Heart left ventricle (tissue), 16 donors: ENCODE measurements at regions not wholly inside any gene's neighbourhood (a gene's known extent, or its start where the extent isn't known, plus 50 kb on each side); places are given as distances from the start of the nearest gene placed in this dataset.
A peak's percentile ranks its signal among the peaks of the same experiment; 100 is the strongest.

Experiments used
- ATAC-seq, 4 donors: fragments of 200-7000 bp; cut with Tn5 transposase; one replicate each; pipeline ENCODE4 v1.9.1; 2020 to 2022; ENCODE audit warnings: moderate library complexity in 4 of 4, mild to moderate bottlenecking in 3 of 4, moderate number of reproducible peaks in 1 of 4
- DNase-seq, 5 donors: peaks; one replicate each; pipeline ENCODE4 v3.0.0-alpha.2; 2020
- H3K27ac ChIP-seq, 12 donors: fragments of 200-600 bp; sonication (generic) in 4 of 12; one replicate each; pipeline versions ENCODE4 v1.5.0 to v1.8.0; 2016 to 2022; ENCODE audit warnings: mild to moderate bottlenecking in 2 of 12
- H3K27me3 ChIP-seq, 9 donors: fragments of 200-600 bp; sonication (generic) in 2 of 9; one replicate each; pipeline versions ENCODE4 v1.5.1 to v1.8.0; 2016 to 2022; ENCODE audit warnings: mild to moderate bottlenecking in 3 of 9
- H3K36me3 ChIP-seq, 9 donors: fragments of 200-600 bp; sonication (generic) in 2 of 9; one replicate each; pipeline versions ENCODE4 v1.5.0 to v1.8.0; 2018 to 2022; ENCODE audit warnings: mild to moderate bottlenecking in 2 of 9
- H3K4me1 ChIP-seq, 12 donors: fragments of 200-600 bp; sonication (generic) in 4 of 12; one replicate each; pipeline versions ENCODE4 v1.5.0 to v1.8.0; 2016 to 2022; ENCODE audit warnings: mild to moderate bottlenecking in 3 of 12
- H3K4me3 ChIP-seq, 12 donors: fragments of 200-600 bp; sonication (generic) in 4 of 12; one replicate each; pipeline versions ENCODE4 v1.5.0 to v1.8.0; 2017 to 2022; ENCODE audit warnings: mild to moderate bottlenecking in 9 of 12, moderate library complexity in 4 of 12
- H3K9me3 ChIP-seq, 12 donors: fragments of 200-600 bp; sonication (generic) in 4 of 12; one replicate each; pipeline versions ENCODE4 v1.5.0 to v1.8.0; 2016 to 2022; ENCODE audit warnings: mild to moderate bottlenecking in 1 of 12
- POLR2A ChIP-seq, 2 donors: fragments of 450-650 bp; IDR thresholded peaks; one replicate each; pipeline ENCODE4 v1.6.1; 2017; ENCODE audit warnings: antibody characterized with exemption in 2 of 2, mild to moderate bottlenecking in 2 of 2, moderate library complexity in 2 of 2
- WGBS, 4 donors: extraction: QIAGEN DNeasy Blood & Tissue Kit in 2 of 4; methylation state at CpG; one replicate each; pipeline versions ENCODE4 v1.1.5 to v1.1.7; 2013 to 2018; 5-methylcytosine and 5-hydroxymethylcytosine counted together
- intact Hi-C, 10 donors: fragments of 100-400 bp; cut with DNase I; formaldehyde crosslinking; loops; one replicate each; pipeline versions ENCODE4 v1.11.1 to v1.14.2; 2022
- TF ChIP-seq, protein P1 (sequence below), 12 donors: fragments of 200-600 bp; sonication (generic) in 4 of 12; IDR thresholded peaks; one replicate each; pipeline versions ENCODE4 v1.5.0 to v1.8.0; 2018 to 2022; ENCODE audit warnings: antibody characterized with exemption in 12 of 12, mild to moderate bottlenecking in 5 of 12
- donor health status: ischemic (EF 13 %, LVEDD 7.1; RV severe dilation, severe dysfunction).
- donor health status: healthy with polysubstance abuse.
- donor health status: DM: no; HTN: yes; CAD: no.
- donor health status: DM: no; HTN: no; CAD: no.
- donor health status: ischemic (EF 25% LVEDD 6.9; RV normal size, moderate dysfunction).
- donor health status: ischemic (EF 25% LVEDD 5.7; RV mildly dilated, moderate dysfunction).
- donor health status: healthy.
- donor health status: DM: yes; HTN: yes; CAD: no.
- donor health status: ischemic (EF 35%, LVEDD 5.7; RV mildly dilated, moderate dysfunction).
- donor health status: nonischemic (EF 11% LVEDD 7.7; RV severe dilation, severe dysfunction).
- donor health status: DM: yes; HTN: yes; CAD: no.
- donor health status: PGD.
- donor health status: ischemic (EF 29% LVEDD 5.4; RV normal size, mild dysfunction).
- donor health status: nonischemic (EF 23%, LVEDD 6.1; RV moderate dilation, normal function).

DNA sequence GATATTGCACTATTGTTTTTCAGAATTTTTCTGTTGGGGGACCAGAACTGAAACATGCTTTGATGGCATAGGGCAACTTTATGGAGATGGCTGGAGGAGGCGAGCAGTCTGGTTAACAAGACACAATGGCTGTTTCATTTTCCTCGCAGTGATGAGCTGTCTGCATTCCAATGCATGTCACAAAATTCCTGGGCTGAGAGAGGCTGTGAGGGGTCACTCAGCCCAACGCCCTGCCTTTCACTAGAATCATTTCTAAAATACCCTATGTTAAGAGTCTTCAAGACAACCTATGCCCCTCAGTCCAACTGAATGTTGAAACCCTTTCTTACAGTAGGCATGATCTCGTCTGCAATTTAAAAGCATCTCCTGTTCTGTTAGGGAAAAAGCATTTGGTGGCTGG, 1090.0 kb downstream of the BCL11A start:
- Histone ChIP-seq H3K4me1 (no peaks in the 10 kb centered on the region), H3K4me3 (no peak overlapping the region), H3K9me3 (peaks cover 0 to 4% (median 0%) of the 10 kb centered on the region in 12 donors), H3K27ac (no peak overlapping the region), H3K27me3 (no peaks in the 10 kb centered on the region), H3K36me3 (no peaks in the 10 kb centered on the region)
- intact Hi-C loops = no loop called here
- DNase-seq (no peak), ATAC-seq (no peak)
- 48 to 58% (median 55%) methylated on average over 4 of the region's 4 CpGs for WGBS, 4 donors
- TF ChIP-seq POLR2A (IDR thresholded peaks at IDR 0.05) = no peak
- TF ChIP-seq, protein P1, sequence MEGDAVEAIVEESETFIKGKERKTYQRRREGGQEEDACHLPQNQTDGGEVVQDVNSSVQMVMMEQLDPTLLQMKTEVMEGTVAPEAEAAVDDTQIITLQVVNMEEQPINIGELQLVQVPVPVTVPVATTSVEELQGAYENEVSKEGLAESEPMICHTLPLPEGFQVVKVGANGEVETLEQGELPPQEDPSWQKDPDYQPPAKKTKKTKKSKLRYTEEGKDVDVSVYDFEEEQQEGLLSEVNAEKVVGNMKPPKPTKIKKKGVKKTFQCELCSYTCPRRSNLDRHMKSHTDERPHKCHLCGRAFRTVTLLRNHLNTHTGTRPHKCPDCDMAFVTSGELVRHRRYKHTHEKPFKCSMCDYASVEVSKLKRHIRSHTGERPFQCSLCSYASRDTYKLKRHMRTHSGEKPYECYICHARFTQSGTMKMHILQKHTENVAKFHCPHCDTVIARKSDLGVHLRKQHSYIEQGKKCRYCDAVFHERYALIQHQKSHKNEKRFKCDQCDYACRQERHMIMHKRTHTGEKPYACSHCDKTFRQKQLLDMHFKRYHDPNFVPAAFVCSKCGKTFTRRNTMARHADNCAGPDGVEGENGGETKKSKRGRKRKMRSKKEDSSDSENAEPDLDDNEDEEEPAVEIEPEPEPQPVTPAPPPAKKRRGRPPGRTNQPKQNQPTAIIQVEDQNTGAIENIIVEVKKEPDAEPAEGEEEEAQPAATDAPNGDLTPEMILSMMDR (IDR thresholded peaks at IDR 0.05) = no peak

DNA sequence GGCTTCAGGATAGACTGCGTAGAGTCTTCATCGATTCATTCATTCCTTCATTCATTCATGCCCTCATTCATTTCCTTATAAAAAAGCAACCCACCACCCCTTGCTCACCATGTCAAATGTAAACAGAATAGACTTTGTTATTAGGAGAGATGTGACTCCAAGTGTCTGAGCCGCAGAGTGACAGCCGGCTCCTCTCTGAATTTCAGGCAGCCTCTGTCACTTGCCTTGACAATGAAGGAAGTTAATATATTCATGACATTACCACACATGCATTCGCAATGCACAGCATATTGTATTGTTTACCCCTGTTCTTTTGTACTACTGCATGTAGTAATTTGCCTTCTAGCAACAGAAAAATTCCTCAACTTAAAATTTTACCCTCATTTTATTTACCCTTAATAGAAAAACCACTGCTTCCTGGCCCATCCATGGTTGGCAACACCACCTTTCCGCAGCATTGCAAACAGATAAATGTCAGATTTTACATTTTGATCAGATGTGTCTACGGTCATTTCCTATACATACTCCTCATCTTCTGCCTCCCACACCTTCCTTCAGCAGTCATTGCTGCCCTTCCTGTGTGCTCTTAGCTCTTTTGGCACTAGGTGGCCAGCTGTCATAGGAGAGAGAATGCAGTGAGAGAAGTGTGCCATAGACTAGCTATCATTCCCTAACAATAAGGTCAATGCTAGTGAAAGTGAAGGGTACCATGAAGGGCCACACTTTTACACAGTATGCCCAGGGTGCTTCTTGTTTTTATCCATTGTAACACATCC, 1090.8 kb downstream of the BCL11A start:
- Histone ChIP-seq H3K27me3 (no peaks in the 10 kb centered on the region), H3K36me3 (no peaks in the 10 kb centered on the region), H3K4me3 (no peak overlapping the region), H3K27ac (no peak overlapping the region), H3K9me3 (peaks cover 0 to 3% (median 0%) of the 10 kb centered on the region in 12 donors), H3K4me1 (no peaks in the 10 kb centered on the region)
- intact Hi-C loops = no loop called here
- ATAC-seq = peak in 1 of 4 donors; percentile 57
- no peak for DNase-seq
- TF ChIP-seq, protein P1 (IDR thresholded peaks at IDR 0.05) = peak in 1 of 12 donors; percentile 33
- no peak for TF ChIP-seq POLR2A (IDR thresholded peaks at IDR 0.05)
- WGBS, 4 donors = 70 to 76% (median 72%) methylated on average over 7 of the region's 7 CpGs

DNA sequence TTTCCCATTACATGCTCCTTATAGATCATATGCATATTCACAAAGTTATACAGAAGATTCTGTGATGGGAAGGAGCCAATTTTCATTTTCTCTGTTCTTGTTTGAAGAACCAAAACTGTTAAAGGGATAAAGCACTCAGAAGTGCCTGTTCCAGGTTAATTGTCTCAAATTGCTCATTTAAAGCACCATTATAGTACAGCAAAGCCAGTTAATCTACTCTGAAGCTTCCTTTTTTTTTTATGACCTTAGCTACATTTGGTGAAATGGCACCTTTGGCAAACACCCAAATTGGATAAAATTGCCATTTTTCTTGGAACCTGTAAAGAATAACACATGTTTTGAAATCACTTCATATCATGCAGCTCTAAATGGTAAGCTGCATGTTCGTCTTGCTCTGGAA, 1092.3 kb downstream of the BCL11A start:
- H3K4me1 ChIP-seq = no peaks in the 10 kb centered on the region
- WGBS, 4 donors = 49 to 70% (median 57%) methylated on average over 1 of the region's 1 CpG
- H3K4me3 ChIP-seq = no peak overlapping the region
- H3K27me3 ChIP-seq = no peaks in the 10 kb centered on the region
- intact Hi-C loops = no loop called here
- DNase-seq (no peak), ATAC-seq (no peak)
- TF ChIP-seq, protein P1 (IDR thresholded peaks at IDR 0.05) = no peak
- TF ChIP-seq POLR2A (IDR thresholded peaks at IDR 0.05) = no peak
- H3K9me3 ChIP-seq = no peaks in the 10 kb centered on the region
- H3K27ac ChIP-seq = no peak overlapping the region
- no peaks in the 10 kb centered on the region for H3K36me3 ChIP-seq

DNA sequence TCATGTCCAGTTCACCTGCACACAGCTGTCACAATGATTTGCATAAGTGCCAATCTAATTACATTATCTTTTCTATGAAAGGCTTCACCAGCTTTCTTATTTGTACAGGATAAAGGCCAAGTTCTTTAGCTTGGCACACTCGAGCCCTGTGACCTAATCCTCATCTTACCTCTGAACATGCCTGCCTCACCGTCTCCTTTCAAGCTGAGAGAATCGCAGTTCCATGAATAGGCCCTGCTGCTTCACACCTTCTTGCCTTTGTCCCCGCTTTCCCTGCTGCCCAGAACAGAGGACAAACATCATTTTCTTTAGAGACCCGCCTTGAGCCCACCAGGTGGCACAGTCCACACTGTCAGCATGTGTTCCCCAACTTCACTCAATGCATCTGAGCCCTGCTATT, 1094.7 kb downstream of the BCL11A start:
- H3K4me1 ChIP-seq = no peaks in the 10 kb centered on the region
- no peaks in the 10 kb centered on the region for H3K27me3 ChIP-seq
- H3K4me3 ChIP-seq = no peak overlapping the region
- H3K9me3 ChIP-seq = no peaks in the 10 kb centered on the region
- 60 to 63% (median 62%) methylated on average over 5 of the region's 5 CpGs for WGBS, 4 donors
- intact Hi-C loops = no loop called here
- H3K36me3 ChIP-seq = no peaks in the 10 kb centered on the region
- DNase-seq (no peak), ATAC-seq (no peak)
- H3K27ac ChIP-seq = no peak overlapping the region
- no peak for TF ChIP-seq POLR2A (IDR thresholded peaks at IDR 0.05)
- TF ChIP-seq, protein P1 (IDR thresholded peaks at IDR 0.05) = no peak
